ENCODE measurements at regions not wholly inside any gene's neighbourhood (a gene's known extent, or its start where the extent isn't known, plus 50 kb on each side); places are given as distances from the start of the nearest gene placed in this dataset.

DNA sequence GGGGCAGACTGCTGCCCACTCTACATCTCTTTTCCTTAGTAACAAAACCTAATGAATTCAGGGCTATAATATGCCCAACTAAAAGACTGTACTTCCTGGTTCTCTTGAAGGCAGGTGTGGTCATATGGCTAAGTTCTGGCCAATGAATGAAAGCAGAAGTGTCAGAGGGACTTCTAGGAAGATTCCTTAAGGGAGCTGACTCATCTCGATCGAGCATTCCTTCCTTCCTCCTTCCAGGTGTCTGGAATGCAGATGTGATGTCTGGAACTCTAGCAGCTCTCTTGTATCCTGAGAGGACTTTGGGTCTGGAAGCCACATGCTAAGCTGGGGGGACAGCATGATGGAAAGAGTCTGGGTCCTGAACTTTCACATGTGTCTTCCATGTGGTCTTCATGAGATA, 116.2 kb upstream of the STX18 start:
- no peak for TF ChIP-seq CTCF (IDR thresholded peaks at IDR 0.05; ENCODE audit: low read depth, low read length, poor library complexity, severe bottlenecking)
- no peak for TF ChIP-seq EZH2phosphoT487 (IDR thresholded peaks at IDR 0.05; ENCODE audit: borderline replicate concordance, low read length)
